ENCODE measurements at regions not wholly inside any gene's neighbourhood (a gene's known extent, or its start where the extent isn't known, plus 50 kb on each side); places are given as distances from the start of the nearest gene placed in this dataset.
"Not testable (repeated sequence)": the region's sequence is repeated elsewhere in the genome, so short reads cannot be mapped to it uniquely, and the experiment has no call there.

- H3K27ac Mint-ChIP-seq = no peak overlapping the region
- no peak for DNase-seq (ENCODE audit: low spot score)
- H3K4me3 Mint-ChIP-seq = no peak overlapping the region
- H3K4me1 Mint-ChIP-seq (ENCODE audit: low read depth) = no peaks in the 10 kb centered on the region
- no peaks in the 10 kb centered on the region for H3K27me3 Mint-ChIP-seq (ENCODE audit: insufficient read depth)
- H3K9me3 Mint-ChIP-seq = no peaks in the 10 kb centered on the region
- intact Hi-C loops (cut with micrococcal nuclease) = no loop called here
- H3K36me3 Mint-ChIP-seq (ENCODE audit: low read depth) = no peaks in the 10 kb centered on the region
Observed at GRCh38 chr3:95521396-95521795, 1293.0 kb upstream of the EPHA6 start.

- intact Hi-C loops (cut with micrococcal nuclease) = no loop called here
- Mint-ChIP-seq H3K27me3 (ENCODE audit: insufficient read depth) (no peaks in the 10 kb centered on the region), H3K4me1 (ENCODE audit: low read depth) (no peaks in the 10 kb centered on the region), H3K9me3 (no peaks in the 10 kb centered on the region), H3K36me3 (ENCODE audit: low read depth) (no peaks in the 10 kb centered on the region), H3K27ac (no peak overlapping the region), H3K4me3 (no peak overlapping the region)
- no peak for DNase-seq (ENCODE audit: low spot score)
Observed at GRCh38 chr3:95522449-95522848, 1291.9 kb upstream of the EPHA6 start.

- no peaks in the 10 kb centered on the region for H3K36me3 Mint-ChIP-seq (ENCODE audit: low read depth)
- H3K4me1 Mint-ChIP-seq (ENCODE audit: low read depth) = no peaks in the 10 kb centered on the region
- intact Hi-C loops (cut with micrococcal nuclease) = no loop called here
- no peak overlapping the region for H3K27ac Mint-ChIP-seq
- DNase-seq (ENCODE audit: low spot score) = no peak
- no peak overlapping the region for H3K4me3 Mint-ChIP-seq
- H3K9me3 Mint-ChIP-seq = no peaks in the 10 kb centered on the region
- no peaks in the 10 kb centered on the region for H3K27me3 Mint-ChIP-seq (ENCODE audit: insufficient read depth)
Observed at GRCh38 chr3:95539950-95540483, 1274.4 kb upstream of the EPHA6 start.

- Mint-ChIP-seq H3K4me3 (no peak overlapping the region), H3K36me3 (ENCODE audit: low read depth) (no peaks in the 10 kb centered on the region), H3K9me3 (peaks cover 16% of the 10 kb centered on the region), H3K4me1 (ENCODE audit: low read depth) (no peaks in the 10 kb centered on the region), H3K27me3 (ENCODE audit: insufficient read depth) (no peaks in the 10 kb centered on the region), H3K27ac (no peak overlapping the region)
- DNase-seq (ENCODE audit: low spot score) = no peak
- intact Hi-C loops (cut with micrococcal nuclease) = no loop called here
Observed at GRCh38 chr3:95565502-95565901, 1248.9 kb upstream of the EPHA6 start.

- Mint-ChIP-seq H3K9me3 (peaks cover 16% of the 10 kb centered on the region), H3K36me3 (ENCODE audit: low read depth) (no peaks in the 10 kb centered on the region), H3K4me1 (ENCODE audit: low read depth) (no peaks in the 10 kb centered on the region), H3K27ac (no peak overlapping the region), H3K4me3 (no peak overlapping the region), H3K27me3 (ENCODE audit: insufficient read depth) (no peaks in the 10 kb centered on the region)
- intact Hi-C loops (cut with micrococcal nuclease) = no loop called here
- DNase-seq (ENCODE audit: low spot score) = no peak
Observed at GRCh38 chr3:95567346-95567745, 1247.0 kb upstream of the EPHA6 start.

- peaks cover 9% of the 10 kb centered on the region for H3K9me3 Mint-ChIP-seq
- DNase-seq (ENCODE audit: low spot score) = no peak
- no peak overlapping the region for H3K4me3 Mint-ChIP-seq
- H3K27me3 Mint-ChIP-seq (ENCODE audit: insufficient read depth) = no peaks in the 10 kb centered on the region
- H3K4me1 Mint-ChIP-seq (ENCODE audit: low read depth) = no peaks in the 10 kb centered on the region
- H3K27ac Mint-ChIP-seq = no peak overlapping the region
- no peaks in the 10 kb centered on the region for H3K36me3 Mint-ChIP-seq (ENCODE audit: low read depth)
- intact Hi-C loops (cut with micrococcal nuclease) = no loop called here
Observed at GRCh38 chr3:95586754-95587153, 1227.6 kb upstream of the EPHA6 start.

- H3K36me3 Mint-ChIP-seq (ENCODE audit: low read depth); H3K9me3 Mint-ChIP-seq; H3K27ac Mint-ChIP-seq; H3K4me1 Mint-ChIP-seq (ENCODE audit: low read depth); intact Hi-C loops (cut with micrococcal nuclease); DNase-seq (ENCODE audit: low spot score); H3K27me3 Mint-ChIP-seq (ENCODE audit: insufficient read depth); H3K4me3 Mint-ChIP-seq: not testable (repeated sequence)
Observed at GRCh38 chr3:95587641-95588040, 1226.8 kb upstream of the EPHA6 start.

- Mint-ChIP-seq H3K27ac (no peak overlapping the region), H3K27me3 (ENCODE audit: insufficient read depth) (no peaks in the 10 kb centered on the region), H3K36me3 (ENCODE audit: low read depth) (no peaks in the 10 kb centered on the region), H3K4me3 (no peak overlapping the region), H3K4me1 (ENCODE audit: low read depth) (no peaks in the 10 kb centered on the region), H3K9me3 (peaks cover 9% of the 10 kb centered on the region)
- intact Hi-C loops (cut with micrococcal nuclease) = no loop called here
- no peak for DNase-seq (ENCODE audit: low spot score)
Observed at GRCh38 chr3:95588473-95588872, 1225.9 kb upstream of the EPHA6 start.

- no peaks in the 10 kb centered on the region for H3K36me3 Mint-ChIP-seq (ENCODE audit: low read depth)
- H3K9me3 Mint-ChIP-seq = no peaks in the 10 kb centered on the region
- intact Hi-C loops (cut with micrococcal nuclease) = no loop called here
- H3K4me1 Mint-ChIP-seq (ENCODE audit: low read depth) = no peaks in the 10 kb centered on the region
- H3K27ac Mint-ChIP-seq = no peak overlapping the region
- no peaks in the 10 kb centered on the region for H3K27me3 Mint-ChIP-seq (ENCODE audit: insufficient read depth)
- DNase-seq (ENCODE audit: low spot score) = no peak
- H3K4me3 Mint-ChIP-seq = no peak overlapping the region
Observed at GRCh38 chr3:95595416-95596075, 1218.8 kb upstream of the EPHA6 start.

GRCh38 chr3:95607926-95608325, 1206.5 kb upstream of the EPHA6 start:
- Mint-ChIP-seq H3K27ac (no peak overlapping the region), H3K36me3 (ENCODE audit: low read depth) (no peaks in the 10 kb centered on the region), H3K27me3 (ENCODE audit: insufficient read depth) (no peaks in the 10 kb centered on the region), H3K4me3 (no peak overlapping the region), H3K4me1 (ENCODE audit: low read depth) (no peaks in the 10 kb centered on the region), H3K9me3 (peaks cover 17% of the 10 kb centered on the region)
- intact Hi-C loops (cut with micrococcal nuclease) = no loop called here
- no peak for DNase-seq (ENCODE audit: low spot score)

GRCh38 chr3:95609411-95609810, 1205.0 kb upstream of the EPHA6 start:
- H3K36me3 Mint-ChIP-seq (ENCODE audit: low read depth) = no peaks in the 10 kb centered on the region
- H3K27ac Mint-ChIP-seq = no peak overlapping the region
- no peak for DNase-seq (ENCODE audit: low spot score)
- H3K4me3 Mint-ChIP-seq = no peak overlapping the region
- intact Hi-C loops (cut with micrococcal nuclease) = no loop called here
- no peaks in the 10 kb centered on the region for H3K4me1 Mint-ChIP-seq (ENCODE audit: low read depth)
- no peaks in the 10 kb centered on the region for H3K27me3 Mint-ChIP-seq (ENCODE audit: insufficient read depth)
- peaks cover 17% of the 10 kb centered on the region for H3K9me3 Mint-ChIP-seq

- no peak overlapping the region for H3K27ac Mint-ChIP-seq
- no peaks in the 10 kb centered on the region for H3K4me1 Mint-ChIP-seq (ENCODE audit: low read depth)
- no peaks in the 10 kb centered on the region for H3K36me3 Mint-ChIP-seq (ENCODE audit: low read depth)
- no peaks in the 10 kb centered on the region for H3K27me3 Mint-ChIP-seq (ENCODE audit: insufficient read depth)
- no peak for DNase-seq (ENCODE audit: low spot score)
- intact Hi-C loops (cut with micrococcal nuclease) = no loop called here
- peaks cover 5% of the 10 kb centered on the region for H3K9me3 Mint-ChIP-seq
- no peak overlapping the region for H3K4me3 Mint-ChIP-seq
Observed at GRCh38 chr3:95612611-95613010, 1201.8 kb upstream of the EPHA6 start.

GRCh38 chr3:95613993-95614392, 1200.4 kb upstream of the EPHA6 start:
- no peak for DNase-seq (ENCODE audit: low spot score)
- H3K27ac Mint-ChIP-seq = no peak overlapping the region
- H3K36me3 Mint-ChIP-seq (ENCODE audit: low read depth) = no peaks in the 10 kb centered on the region
- intact Hi-C loops (cut with micrococcal nuclease) = no loop called here
- H3K27me3 Mint-ChIP-seq (ENCODE audit: insufficient read depth) = no peaks in the 10 kb centered on the region
- no peaks in the 10 kb centered on the region for H3K4me1 Mint-ChIP-seq (ENCODE audit: low read depth)
- no peaks in the 10 kb centered on the region for H3K9me3 Mint-ChIP-seq
- no peak overlapping the region for H3K4me3 Mint-ChIP-seq

Measured in activated T-helper 1 cell treated with anti-CD3 and anti-CD28 coated beads, Interleukin-12 subunit alpha, Interleukin-12 subunit beta, Interleukin-2, Interleukin-4 antibody, amounts not matched to agents 30 ng/mL and 10 ng/mL and 1 ng/mL, durations not matched to agents 14 hours and 24 hours and 36 hours (primary cell).